ENCODE measurements at regions not wholly inside any gene's neighbourhood (a gene's known extent, or its start where the extent isn't known, plus 50 kb on each side); places are given as distances from the start of the nearest gene placed in this dataset.

DNA sequence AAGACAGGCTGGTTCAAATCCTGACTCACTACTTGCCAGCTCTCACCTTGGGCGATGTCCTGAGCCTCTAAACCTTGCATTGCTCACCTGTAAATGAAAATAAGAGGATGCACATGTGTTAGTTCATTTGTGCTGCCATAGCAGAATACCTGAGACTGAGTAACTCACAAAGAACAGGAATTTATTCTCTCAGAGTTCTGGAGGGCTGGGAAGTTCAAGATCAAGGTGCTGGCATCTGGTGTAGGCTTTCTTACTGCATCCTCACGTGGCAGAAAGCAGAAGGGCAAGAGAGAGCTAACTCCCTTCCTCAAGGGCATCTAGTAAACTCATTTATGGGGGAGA, 222.7 kb downstream of the MTHFS start:
- DNase-seq (ENCODE audit: low read depth, low spot score) = no peak
- no peak overlapping the region for H3K27ac ChIP-seq (ENCODE audit: insufficient read depth, low read depth, low read length)
- H2AFZ ChIP-seq (ENCODE audit: low read depth, low read length) = no peak overlapping the region
- H3K4me1 ChIP-seq (ENCODE audit: control insufficient read depth, extremely low read depth, insufficient read depth, low read length) = no peaks in the 10 kb centered on the region
- H3K9me1 ChIP-seq (replicated peaks; ENCODE audit: control insufficient read depth, extremely low read depth, insufficient read depth, low read length) = no peaks in the 10 kb centered on the region
- dilution Hi-C loops (cut with MboI; ENCODE audit: extremely low pct_ligation_motif_present, low sequenced_read_pairs) = no loop called here
- no peaks in the 10 kb centered on the region for H4K20me1 ChIP-seq (replicated peaks; ENCODE audit: control insufficient read depth, extremely low read depth, insufficient read depth, low read length)
- no peaks in the 10 kb centered on the region for H3K9me3 ChIP-seq (replicated peaks; ENCODE audit: control insufficient read depth, insufficient read depth, low read length)
- no TSS peak for BruUV-seq (replicated peaks)
- H3K9ac ChIP-seq (replicated peaks; ENCODE audit: extremely low read depth, insufficient read depth, low read length) = no peak overlapping the region
- CTCF ChIA-PET = no interaction called here
- peaks cover 0 to 3% of the 10 kb centered on the region in 2 experiments for H3K27me3 ChIP-seq (ENCODE audit: control insufficient read depth in 2 of 2, insufficient read depth in 2 of 2, low read length in 2 of 2)
- no peak for TF ChIP-seq GATA2 (IDR thresholded peaks at IDR 0.05; ENCODE audit: insufficient read depth, insufficient read length, low read depth, low read length)
- TF ChIP-seq MYC (IDR thresholded peaks at IDR 0.05; ENCODE audit: low read depth, low read length) = no peak
- no peak for TF ChIP-seq CTCF (IDR thresholded peaks at IDR 0.05; ENCODE audit: extremely low read depth in 1 of 2, insufficient read depth in 1 of 2, low read depth in 1 of 2, low read length in 2 of 2)
- no peak for TF ChIP-seq MAX (IDR thresholded peaks at IDR 0.05; ENCODE audit: insufficient read depth, insufficient read length)
- TF ChIP-seq JUN (IDR thresholded peaks at IDR 0.05; ENCODE audit: borderline replicate concordance, insufficient read depth, insufficient read length, low read depth) = no peak
- TF ChIP-seq POLR2A (IDR thresholded peaks at IDR 0.05; ENCODE audit: low read depth, low read length) = no peak
- no peak for TF ChIP-seq POLR2AphosphoS5 (IDR thresholded peaks at IDR 0.05; ENCODE audit: insufficient read depth, low read depth, low read length)
- no peak for TF ChIP-seq EZH2 (IDR thresholded peaks at IDR 0.05; ENCODE audit: borderline replicate concordance, low read depth, low read length, severe bottlenecking)
- TF ChIP-seq FOS (IDR thresholded peaks at IDR 0.05; ENCODE audit: borderline replicate concordance, insufficient read depth, low read length) = no peak
- POLR2A ChIA-PET = no interaction called here
- no peak overlapping the region for H3K4me2 ChIP-seq (ENCODE audit: insufficient read depth, low read length)
- no peaks in the 10 kb centered on the region for H3K36me3 ChIP-seq (ENCODE audit: control insufficient read depth in 2 of 2, extremely low read depth in 1 of 2, insufficient read depth in 2 of 2, low read length in 2 of 2)
- FAIRE-seq = no peak
- intact Hi-C loops (cut with micrococcal nuclease) = no loop called here
- no peaks in the 10 kb centered on the region for H3K79me2 ChIP-seq (ENCODE audit: control insufficient read depth, insufficient read depth, low read length)
- no peak overlapping the region for H3K4me3 ChIP-seq (replicated peaks in 1 of 3; ENCODE audit: insufficient read depth in 1 of 3, low read depth in 1 of 3, low read length in 3 of 3)

Data from endothelial cell of umbilical vein (primary cell).